ENCODE measurements at regions not wholly inside any gene's neighbourhood (a gene's known extent, or its start where the extent isn't known, plus 50 kb on each side); places are given as distances from the start of the nearest gene placed in this dataset.

- TF ChIP-seq CTCF (IDR thresholded peaks at IDR 0.05) (no peak), POLR2AphosphoS5 (IDR thresholded peaks at IDR 0.05) (no peak), POLR2A (IDR thresholded peaks at IDR 0.05) (no peak)
These were observed 103.7 kb upstream of the TMEM106B start for GRCh38 chr7:12107381-12107780.
